IPS-NIHi11 (cell line): ENCODE measurements at regions not wholly inside any gene's neighbourhood (a gene's known extent, or its start where the extent isn't known, plus 50 kb on each side); places are given as distances from the start of the nearest gene placed in this dataset.

Source experiments
- DNase-seq: peaks from one replicate; pipeline ENCODE4 v3.0.0; 2012; ENCODE audit warnings: mixed read lengths, low spot score

DNA sequence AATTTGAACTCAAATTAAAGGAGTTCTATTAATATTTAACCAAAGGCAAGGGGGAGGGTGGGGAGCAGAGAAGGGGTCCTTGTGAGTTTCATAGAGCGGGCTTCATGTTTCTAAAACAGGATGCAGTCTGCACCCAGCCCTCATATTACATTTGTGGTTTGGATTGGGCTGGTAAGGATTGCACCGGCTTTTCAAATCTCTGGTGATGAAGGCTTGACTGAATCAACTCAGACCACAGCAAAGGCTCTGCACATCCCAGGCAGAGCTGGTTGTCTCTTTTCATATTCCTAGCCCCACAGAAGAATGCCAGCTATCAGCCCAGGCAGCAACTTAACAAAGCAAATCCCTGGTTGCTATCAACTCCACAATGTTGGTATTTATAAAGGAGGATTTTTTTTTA is 1221.4 kb downstream of the VRK1 start:
- no peak for DNase-seq

DNA sequence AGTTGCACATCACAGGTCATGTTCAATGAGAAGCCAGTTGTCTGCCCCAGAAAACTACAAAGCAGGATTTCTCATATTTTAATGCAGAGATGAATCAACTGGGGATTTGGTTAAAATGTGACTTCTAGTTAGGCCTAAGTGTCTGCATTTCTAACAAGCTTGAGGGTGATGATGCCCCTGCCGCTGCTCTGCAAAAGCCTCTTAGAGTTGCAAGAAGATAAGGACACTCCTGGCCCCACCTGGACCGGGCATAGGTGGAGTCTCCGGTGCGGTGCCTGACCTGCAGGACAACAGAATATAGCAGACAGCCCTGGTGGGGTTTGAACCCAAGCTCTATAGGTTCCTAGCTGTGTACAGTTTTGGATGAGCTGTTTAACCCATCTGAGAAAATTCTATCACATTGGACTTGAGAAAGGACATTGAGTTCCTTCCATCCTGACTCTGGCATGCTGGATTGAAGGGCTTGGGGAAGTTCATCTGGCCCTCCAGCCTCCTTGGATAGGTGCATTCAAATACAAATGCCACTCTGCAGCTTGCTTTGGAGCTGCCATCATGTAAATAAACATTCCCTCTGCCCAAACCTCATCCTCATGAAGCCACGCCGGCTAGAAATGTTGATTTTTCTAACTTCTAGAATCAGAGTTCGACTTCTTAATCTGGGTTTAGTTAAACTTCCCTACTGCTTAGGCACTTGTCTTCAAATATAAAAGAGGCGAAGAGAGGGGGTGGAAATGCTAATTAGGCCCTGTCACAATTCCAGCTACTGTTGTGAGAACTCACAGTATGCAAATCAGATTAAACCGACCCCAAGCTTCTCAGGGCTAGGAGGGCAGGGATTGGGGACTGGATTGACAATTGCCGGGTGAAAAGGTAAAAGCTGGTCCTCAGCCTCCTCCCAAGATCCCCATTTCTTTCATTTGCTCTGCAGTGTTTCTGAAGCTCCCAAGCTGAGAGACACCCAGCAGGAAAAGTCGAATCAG is 1225.6 kb downstream of the VRK1 start:
- DNase-seq = peak; percentile 29

- no peak for DNase-seq
These were observed 1231.0 kb downstream of the VRK1 start for GRCh38 chr14:98028162-98028561.

DNA sequence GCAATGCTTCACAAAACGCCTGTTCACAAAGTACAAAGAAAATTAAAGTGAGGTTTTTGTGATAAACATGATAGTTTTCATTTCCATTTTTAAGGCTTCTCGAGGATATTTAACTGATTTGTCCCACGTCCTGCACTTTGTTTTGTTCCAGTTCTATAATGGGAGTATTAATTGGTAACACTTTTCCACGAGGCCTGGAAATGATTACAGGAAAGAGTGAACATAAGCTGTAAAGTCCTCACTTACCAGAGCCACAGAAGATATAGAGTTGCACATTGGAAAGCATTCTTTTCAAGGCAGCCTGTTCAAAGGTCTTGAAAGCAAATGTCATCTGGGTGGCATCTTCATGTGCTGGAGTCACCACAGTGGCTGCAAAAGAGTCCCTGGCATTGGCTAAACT is 1236.6 kb downstream of the BCL11B start:
- DNase-seq = no peak

GRCh38 chr14:98037831-98038230 is 1234.2 kb downstream of the BCL11B start:
- DNase-seq = no peak

DNA sequence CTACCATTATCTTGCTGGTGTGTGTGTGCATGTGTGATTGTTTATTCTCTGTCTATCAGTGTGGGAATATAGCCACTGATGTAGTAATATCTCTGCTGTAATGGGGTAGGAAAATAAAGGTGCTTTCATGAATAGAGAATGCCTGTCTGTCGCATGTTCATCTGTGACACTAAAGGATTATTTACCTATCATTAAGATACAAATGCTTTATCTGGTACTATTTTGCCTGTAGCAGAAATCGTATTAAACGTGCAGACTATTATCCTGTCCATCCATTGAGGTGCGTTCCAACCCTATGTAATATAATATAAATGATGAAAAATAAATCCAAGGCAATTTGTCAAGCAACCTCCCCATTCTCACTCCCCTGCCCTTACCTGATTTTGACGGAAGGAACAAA is 1215.1 kb downstream of the BCL11B start:
- no peak for DNase-seq

DNA sequence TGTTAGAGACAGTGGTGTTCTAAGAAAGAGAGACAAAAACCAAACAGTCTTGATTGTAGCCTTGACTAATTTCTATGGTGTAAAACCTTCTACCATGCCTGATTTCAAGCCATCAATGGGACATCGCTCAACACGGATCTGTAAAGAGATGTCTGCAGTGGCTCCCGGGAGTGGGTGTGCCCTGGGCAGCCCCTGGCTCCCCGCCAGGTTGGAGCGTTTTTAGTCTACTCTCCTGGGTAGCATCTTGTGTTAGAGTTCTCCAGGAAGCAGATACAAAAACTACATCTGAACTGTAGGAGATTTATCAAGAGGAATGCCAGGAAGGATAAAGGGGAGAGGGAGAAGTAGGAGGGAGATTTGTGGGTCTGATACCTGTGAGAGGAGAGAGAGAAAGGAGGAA is 1212.9 kb downstream of the BCL11B start:
- DNase-seq = no peak

GRCh38 chr14:98062083-98062482 is 1209.9 kb downstream of the BCL11B start:
- no peak for DNase-seq

DNA sequence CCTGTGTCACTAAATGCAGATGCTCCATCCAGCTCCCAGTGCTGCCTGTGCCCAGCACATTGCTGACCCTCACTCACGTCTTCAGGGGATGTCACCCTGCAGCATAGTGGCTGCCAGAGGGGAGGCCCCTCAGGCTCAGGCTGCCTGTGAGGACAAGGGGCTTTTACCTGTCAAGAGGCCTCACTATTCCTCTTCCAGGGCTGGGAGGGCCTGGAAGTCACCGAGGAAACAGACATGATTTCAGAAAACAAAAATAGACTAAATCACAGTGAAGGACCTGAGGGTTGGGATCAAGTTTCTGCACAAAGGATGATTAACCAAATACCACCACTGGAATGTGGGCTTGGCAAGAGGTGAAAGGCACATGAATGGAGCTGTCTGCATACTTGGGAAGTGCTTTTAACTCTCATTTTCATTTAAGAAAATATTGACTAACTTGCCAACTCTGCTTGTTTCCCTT is 1202.3 kb downstream of the BCL11B start:
- peak; percentile 27 for DNase-seq

DNA sequence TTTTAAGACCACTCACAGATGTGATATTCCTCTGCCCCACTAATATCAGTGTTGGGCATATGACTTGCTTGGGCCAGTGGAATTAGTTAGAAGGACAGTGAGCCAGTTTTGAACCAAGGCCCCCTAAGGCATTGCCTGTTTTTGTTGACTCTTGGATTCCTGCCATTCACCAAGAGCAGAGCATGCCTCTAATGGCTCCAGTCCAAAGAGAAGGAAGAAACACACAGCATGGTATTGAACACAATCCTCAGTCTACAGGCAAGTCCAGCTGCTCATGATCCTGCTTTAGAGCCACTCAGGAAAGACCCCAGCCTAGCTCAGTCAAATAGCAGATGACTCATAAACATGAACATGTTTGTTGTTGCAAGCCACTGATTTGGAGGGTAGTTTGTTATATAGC is 1201.5 kb downstream of the BCL11B start:
- DNase-seq = no peak

GRCh38 chr14:98074111-98074510 is 1197.9 kb downstream of the BCL11B start:
- no peak for DNase-seq

DNA sequence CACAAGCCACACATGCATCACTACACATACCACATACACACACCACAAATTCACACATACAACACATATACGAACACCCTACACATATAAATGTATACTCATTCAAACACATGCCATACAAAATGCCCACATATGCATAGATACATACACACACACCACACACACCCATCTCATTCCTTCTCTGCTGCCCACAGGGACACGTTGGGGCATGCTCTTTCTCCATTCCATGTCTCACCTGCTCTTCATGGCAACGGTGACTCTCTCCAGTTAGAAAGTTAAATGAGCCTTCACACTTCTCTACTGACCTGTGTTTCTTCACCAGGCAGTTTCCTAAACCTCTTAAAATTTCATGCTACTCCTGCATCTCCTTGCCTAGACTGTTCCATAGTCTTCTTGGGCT is 1194.8 kb downstream of the BCL11B start:
- DNase-seq = no peak

- DNase-seq = no peak
These were observed 1189.2 kb downstream of the BCL11B start for GRCh38 chr14:98082833-98083232.

GRCh38 chr14:98085751-98086150 is 1186.2 kb downstream of the BCL11B start:
- DNase-seq = no peak

- DNase-seq = no peak
These were observed 1178.9 kb downstream of the BCL11B start for GRCh38 chr14:98093111-98093510.

- no peak for DNase-seq
These were observed 1172.5 kb downstream of the BCL11B start for GRCh38 chr14:98099527-98099926.

DNA sequence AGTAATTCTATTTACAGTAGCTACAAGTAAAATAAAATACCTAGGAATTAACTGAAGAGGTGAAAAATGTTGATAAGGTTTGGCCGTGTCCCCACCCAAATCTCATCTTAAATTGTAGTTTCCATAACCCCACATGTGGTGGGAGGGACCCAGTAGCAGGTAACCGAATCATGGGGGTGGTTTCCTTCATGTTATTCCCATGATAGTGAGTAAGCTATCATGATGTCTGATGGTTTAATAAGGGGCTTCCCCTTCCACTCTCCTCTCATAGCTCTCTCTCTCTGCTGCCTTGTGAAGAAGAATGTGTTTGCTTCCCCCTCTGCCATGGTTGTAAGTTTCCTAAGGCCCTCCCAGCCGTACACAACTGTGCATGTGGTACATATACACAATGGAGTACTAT is 1170.7 kb downstream of the BCL11B start:
- no peak for DNase-seq

- DNase-seq = no peak
These were observed 1168.3 kb downstream of the BCL11B start for GRCh38 chr14:98103705-98104104.

DNA sequence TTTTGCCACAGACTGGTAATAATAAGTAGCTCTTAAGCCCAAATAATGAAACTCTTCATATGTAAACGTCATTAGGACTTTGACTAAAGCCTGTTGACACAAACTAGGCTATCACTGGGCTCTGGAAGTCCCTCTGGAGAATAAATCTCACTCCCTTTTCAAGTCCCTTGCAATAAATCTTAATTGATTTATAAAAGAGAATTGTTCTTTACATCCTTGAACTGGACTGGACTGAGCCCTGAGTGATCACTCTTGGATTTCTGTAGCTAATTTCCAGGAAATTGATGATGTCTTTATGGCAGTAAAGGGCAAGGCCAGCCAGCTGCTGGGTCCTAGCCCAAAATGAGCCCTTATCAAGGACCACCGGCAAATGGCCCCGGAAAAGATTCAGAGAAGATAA is 1162.7 kb downstream of the BCL11B start:
- DNase-seq = no peak

DNA sequence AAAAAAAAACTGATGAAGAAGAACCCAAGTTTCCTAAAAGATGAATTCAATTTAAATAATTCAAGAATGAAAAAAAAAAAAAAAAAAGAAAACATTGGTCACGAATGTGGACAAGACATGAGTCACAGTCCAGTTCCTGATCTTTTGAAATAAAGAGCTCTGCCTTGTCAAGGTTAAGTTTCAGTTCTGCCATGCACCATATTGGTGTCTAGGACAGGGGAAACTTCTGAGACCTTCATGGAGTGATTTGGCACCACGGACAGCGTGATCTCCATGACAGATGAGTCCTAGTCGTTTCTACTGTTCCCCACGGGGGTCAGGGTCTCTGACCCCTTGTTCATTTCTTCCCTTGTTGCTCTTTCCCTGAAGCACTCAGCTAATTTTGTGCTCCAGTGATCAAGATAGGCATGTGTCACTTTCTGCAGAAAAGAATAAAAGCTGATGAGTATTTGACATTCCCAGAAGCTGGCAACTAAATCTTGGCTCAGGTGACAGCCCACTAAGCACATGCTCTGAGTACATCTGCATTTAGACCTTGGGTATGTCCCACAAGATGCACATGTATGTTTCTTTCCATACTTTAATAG is 1159.7 kb downstream of the BCL11B start:
- no peak for DNase-seq

DNA sequence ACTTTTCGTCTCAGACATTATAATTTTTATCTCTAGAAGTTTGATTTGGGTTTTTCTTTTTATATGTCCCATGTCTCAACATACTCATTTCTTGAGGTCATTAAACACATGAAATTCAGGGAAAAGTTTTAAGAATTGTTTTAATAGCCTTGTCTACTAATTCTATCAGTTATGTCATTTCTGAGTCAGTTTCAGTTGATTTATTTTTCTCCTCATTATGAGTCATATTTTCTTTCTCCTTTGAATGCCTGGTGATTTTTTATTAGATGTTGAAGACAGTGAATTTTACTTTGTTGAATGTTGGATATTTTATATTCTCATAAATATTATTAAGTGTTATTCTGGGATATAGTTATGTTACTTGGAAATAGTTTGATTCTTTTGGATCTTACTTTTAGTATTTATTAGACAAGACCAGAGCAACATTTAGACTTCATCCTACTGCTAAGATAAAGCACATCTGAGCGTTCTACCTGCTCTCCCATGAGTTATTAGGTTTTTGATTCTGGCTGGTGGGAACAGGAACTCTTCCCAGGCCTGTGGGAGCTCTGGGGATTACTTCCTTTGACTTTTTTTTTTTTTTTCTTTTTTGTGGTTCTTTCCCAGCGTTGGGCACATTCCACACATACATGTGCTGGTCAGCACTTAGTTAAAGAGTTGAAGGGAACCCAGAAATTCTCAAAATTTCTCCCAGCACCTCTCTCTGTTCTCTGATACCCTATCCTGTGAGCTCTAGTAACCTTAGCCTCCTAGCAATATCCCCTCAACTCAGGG is 1157.7 kb downstream of the BCL11B start:
- DNase-seq = no peak

GRCh38 chr14:98114946-98115345 is 1157.1 kb downstream of the BCL11B start:
- no peak for DNase-seq

DNA sequence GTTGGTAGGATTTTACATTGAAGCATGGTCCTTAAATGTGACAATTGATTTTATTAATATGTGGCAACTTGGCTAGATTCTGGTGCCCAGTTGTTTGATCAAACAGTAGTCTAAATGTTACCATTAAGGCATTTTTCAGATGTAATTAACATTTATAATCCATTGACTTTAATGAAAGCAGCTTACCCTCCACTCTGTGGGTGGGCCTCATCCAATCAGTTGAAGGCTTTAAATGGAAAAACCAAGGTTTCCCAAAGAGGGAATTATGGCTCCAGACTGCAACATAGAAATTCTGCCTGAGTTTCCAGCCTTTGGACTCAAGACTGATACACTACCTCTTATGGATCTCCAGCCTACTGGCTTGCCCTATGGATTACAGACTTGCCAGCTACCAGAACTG is 1153.2 kb downstream of the BCL11B start:
- no peak for DNase-seq
